ENCODE measurements at regions not wholly inside any gene's neighbourhood (a gene's known extent, or its start where the extent isn't known, plus 50 kb on each side); places are given as distances from the start of the nearest gene placed in this dataset.

DNA sequence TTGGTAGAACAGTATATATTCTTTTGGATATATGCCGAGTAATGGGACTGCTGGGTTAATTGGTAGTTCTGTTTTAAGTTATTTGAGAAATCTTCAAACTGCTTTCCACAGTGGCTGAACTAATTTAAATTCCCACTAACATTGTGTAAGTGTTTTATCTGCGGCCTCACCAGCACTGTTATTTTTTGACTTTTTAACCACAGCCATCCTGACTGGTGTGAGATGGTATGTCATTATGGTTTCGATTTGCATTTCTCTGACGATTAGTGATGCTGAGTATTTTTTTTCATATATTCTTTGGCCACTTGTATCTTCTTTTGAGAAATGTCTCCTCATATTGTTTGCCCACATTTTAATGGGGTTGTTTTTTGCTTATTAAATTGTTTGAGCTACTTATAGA is 357.4 kb downstream of the C12orf50 start:
- Histone ChIP-seq H3K27me3 (no peaks in the 10 kb centered on the region), H3K4me1 (replicated peaks in 1 of 2) (no peaks in the 10 kb centered on the region), H3K36me3 (replicated peaks in 1 of 2) (no peaks in the 10 kb centered on the region), H3K4me3 (no peak overlapping the region), H3K9me3 (replicated peaks in 1 of 3) (no peaks in the 10 kb centered on the region), H3K27ac (no peak overlapping the region)
- no peak for TF ChIP-seq POLR2A (IDR thresholded peaks at IDR 0.05)
- TF ChIP-seq, protein P1, sequence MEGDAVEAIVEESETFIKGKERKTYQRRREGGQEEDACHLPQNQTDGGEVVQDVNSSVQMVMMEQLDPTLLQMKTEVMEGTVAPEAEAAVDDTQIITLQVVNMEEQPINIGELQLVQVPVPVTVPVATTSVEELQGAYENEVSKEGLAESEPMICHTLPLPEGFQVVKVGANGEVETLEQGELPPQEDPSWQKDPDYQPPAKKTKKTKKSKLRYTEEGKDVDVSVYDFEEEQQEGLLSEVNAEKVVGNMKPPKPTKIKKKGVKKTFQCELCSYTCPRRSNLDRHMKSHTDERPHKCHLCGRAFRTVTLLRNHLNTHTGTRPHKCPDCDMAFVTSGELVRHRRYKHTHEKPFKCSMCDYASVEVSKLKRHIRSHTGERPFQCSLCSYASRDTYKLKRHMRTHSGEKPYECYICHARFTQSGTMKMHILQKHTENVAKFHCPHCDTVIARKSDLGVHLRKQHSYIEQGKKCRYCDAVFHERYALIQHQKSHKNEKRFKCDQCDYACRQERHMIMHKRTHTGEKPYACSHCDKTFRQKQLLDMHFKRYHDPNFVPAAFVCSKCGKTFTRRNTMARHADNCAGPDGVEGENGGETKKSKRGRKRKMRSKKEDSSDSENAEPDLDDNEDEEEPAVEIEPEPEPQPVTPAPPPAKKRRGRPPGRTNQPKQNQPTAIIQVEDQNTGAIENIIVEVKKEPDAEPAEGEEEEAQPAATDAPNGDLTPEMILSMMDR (IDR thresholded peaks at IDR 0.05): no peak
- DNase-seq: no peak
- WGBS, 4 donors: 92 to 95% (median 94%) methylated on average over 4 of the region's 4 CpGs
- intact Hi-C loops (cut with DNase I): no loop called here

DNA sequence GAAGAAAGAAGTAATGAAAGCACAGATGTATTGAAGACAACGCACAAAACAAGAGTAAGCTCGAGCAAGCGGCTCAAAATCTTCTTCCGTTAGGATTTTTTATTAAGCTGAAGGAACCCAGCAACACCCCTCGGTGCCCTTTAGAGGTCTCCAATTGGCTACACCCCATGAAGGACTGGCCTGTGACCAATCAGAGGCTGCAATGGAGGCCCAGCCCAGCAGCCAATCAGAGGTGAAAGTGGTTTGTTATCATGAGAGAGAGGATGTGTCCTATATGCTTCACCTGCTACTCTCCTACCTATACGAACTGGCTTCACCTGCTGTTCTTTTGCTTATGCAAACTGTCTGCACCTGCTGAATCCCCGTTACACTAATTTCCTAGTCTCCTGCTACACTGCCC is 358.8 kb downstream of the C12orf50 start:
- H3K27me3 ChIP-seq: no peaks in the 10 kb centered on the region
- H3K4me3 ChIP-seq: no peak overlapping the region
- H3K4me1 ChIP-seq (replicated peaks in 1 of 2): no peaks in the 10 kb centered on the region
- 91 to 96% (median 93%) methylated on average over 7 of the region's 7 CpGs for WGBS, 4 donors
- H3K36me3 ChIP-seq (replicated peaks in 1 of 2): no peaks in the 10 kb centered on the region
- DNase-seq: no peak
- TF ChIP-seq POLR2A (IDR thresholded peaks at IDR 0.05): no peak
- TF ChIP-seq, protein P1 (IDR thresholded peaks at IDR 0.05): no peak
- intact Hi-C loops (cut with DNase I): no loop called here
- H3K9me3 ChIP-seq (replicated peaks in 1 of 3): no peaks in the 10 kb centered on the region
- H3K27ac ChIP-seq: no peak overlapping the region

DNA sequence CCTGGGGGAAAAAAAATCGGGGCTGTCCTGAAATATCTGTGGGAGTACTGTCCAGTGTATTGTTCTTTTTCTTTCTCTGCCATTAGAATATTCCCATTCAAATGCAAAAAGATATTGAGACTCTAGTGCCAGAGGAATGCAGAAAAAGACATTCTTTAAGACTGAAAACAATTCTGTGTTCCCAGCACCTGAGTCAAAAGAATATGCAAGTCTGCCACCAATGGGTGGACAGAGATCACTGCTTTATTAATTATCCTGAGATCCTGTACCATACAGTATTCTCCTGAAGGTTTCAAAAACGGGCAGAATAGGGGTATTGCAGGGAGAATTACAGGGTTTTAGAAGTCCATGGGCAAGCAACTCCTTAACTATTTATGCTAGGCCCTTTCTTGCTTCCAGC is 361.8 kb downstream of the C12orf50 start:
- H3K4me1 ChIP-seq (replicated peaks in 1 of 2): no peaks in the 10 kb centered on the region
- intact Hi-C loops (cut with DNase I): no loop called here
- no peaks in the 10 kb centered on the region for H3K9me3 ChIP-seq (replicated peaks in 1 of 3)
- no peak for DNase-seq
- H3K4me3 ChIP-seq: no peak overlapping the region
- no peaks in the 10 kb centered on the region for H3K27me3 ChIP-seq
- no peak overlapping the region for H3K27ac ChIP-seq
- H3K36me3 ChIP-seq (replicated peaks in 1 of 2): no peaks in the 10 kb centered on the region
- TF ChIP-seq POLR2A (IDR thresholded peaks at IDR 0.05): no peak
- TF ChIP-seq, protein P1 (IDR thresholded peaks at IDR 0.05): peak in 5 of 6 experiments; percentile 17 to 29 (median 25)
- 54 to 58% (median 57%) methylated on average over 2 of the region's 2 CpGs for WGBS, 4 donors

DNA sequence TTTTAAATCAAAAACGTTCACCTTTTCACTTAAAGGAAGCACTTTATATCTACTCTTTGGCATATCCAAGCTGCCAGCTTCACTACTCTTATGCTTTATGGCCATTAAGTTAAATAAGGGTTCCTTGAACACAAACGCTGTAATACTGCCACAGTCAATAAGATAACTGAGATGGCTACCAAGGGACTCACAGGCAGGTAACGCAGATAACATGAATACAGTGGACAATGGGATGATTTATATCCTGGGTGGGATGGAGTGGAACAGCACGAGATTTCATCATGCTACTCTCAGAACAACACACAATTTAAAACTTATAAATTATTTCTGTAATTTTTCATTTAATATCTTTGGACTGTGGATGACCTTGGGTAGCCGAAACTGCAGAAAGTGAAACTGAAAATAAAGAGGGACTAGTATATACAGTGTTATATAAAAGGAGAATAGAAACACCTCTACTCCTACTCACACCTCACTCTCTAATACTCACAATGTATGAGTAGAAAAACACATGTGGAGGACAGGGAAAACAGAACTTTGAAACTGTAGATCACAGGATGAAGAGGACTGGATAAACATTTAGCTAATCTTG is 367.3 kb downstream of the C12orf50 start:
- Histone ChIP-seq H3K9me3 (replicated peaks in 1 of 3) (no peaks in the 10 kb centered on the region), H3K27ac (no peak overlapping the region), H3K4me3 (peak overlapping the region in 1 of 4 donors; percentile 48), H3K27me3 (no peaks in the 10 kb centered on the region), H3K4me1 (replicated peaks in 1 of 2) (peaks cover 0 to 5% of the 10 kb centered on the region in 2 donors), H3K36me3 (replicated peaks in 1 of 2) (no peaks in the 10 kb centered on the region)
- intact Hi-C loops (cut with DNase I): no loop called here
- TF ChIP-seq POLR2A (IDR thresholded peaks at IDR 0.05): no peak
- TF ChIP-seq, protein P1 (IDR thresholded peaks at IDR 0.05): no peak
- 22 to 28% (median 26%) methylated on average over 5 of the region's 5 CpGs for WGBS, 4 donors
- DNase-seq: no peak
